BLaER1 treated with 17β-estradiol and CSF1 and Interleukin-3, amounts not matched to agents 10 nM and 100 nM (cell line): ENCODE measurements at regions not wholly inside any gene's neighbourhood (a gene's known extent, or its start where the extent isn't known, plus 50 kb on each side); places are given as distances from the start of the nearest gene placed in this dataset.

ENCODE experiments used
- H3K27ac ChIP-seq, 11 experiments: shearing (Covaris generic); formaldehyde crosslinking; 2 replicates each; pipeline ENCODE4 v1.8.1; 2022
- H3K27me3 ChIP-seq, 11 experiments: shearing (Covaris generic); formaldehyde crosslinking; 2 replicates each; pipeline ENCODE4 v1.8.1; 2022
- H3K36me3 ChIP-seq, 11 experiments: shearing (Covaris generic); formaldehyde crosslinking; 2 replicates each; pipeline ENCODE4 v1.8.1; 2022
- H3K4me1 ChIP-seq, 10 experiments: shearing (Covaris generic); formaldehyde crosslinking; 2 replicates each; pipeline ENCODE4 v1.8.1; 2022
- H3K4me2 ChIP-seq, 11 experiments: shearing (Covaris generic); formaldehyde crosslinking; 2 replicates each; pipeline ENCODE4 v1.8.1; 2022
- H3K4me3 ChIP-seq, 10 experiments: shearing (Covaris generic); formaldehyde crosslinking; 2 replicates each; pipeline ENCODE4 v1.8.1; 2022
- H3K9ac ChIP-seq, 11 experiments: shearing (Covaris generic); formaldehyde crosslinking; 2 replicates each; pipeline ENCODE4 v1.8.1; 2022
- H3K9me3 ChIP-seq, 11 experiments: shearing (Covaris generic); formaldehyde crosslinking; replicated peaks in 1 of 11; 2 replicates each; pipeline ENCODE4 v1.8.1; 2022
- H4K20me1 ChIP-seq, 11 experiments: shearing (Covaris generic); formaldehyde crosslinking; 2 replicates each; pipeline ENCODE4 v1.8.1; 2022
- Cebpa-rat ChIP-seq, 11 experiments: shearing (Covaris generic); IDR thresholded peaks; 2 replicates each; pipeline ENCODE4 v1.8.1; 2022

DNA sequence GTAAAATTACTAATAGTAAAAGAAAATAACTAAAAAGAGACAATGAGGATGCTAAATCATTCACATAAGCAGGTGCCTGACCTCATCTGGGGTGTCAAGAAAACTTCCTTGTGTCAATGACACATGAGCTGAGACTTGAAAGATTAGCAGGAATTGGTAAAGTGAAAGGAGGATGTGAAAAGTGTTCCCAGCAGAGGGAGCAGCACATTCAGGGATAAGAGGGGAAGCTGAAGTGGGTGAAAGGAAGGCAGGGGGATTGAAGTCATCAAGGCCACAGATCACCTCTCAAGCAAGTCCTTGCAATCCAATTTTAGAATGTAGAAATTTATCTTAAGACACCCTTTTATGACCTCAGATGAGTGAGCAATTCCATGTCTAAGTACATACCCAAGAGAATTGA, 60.2 kb upstream of the ACP3 start:
- Histone ChIP-seq H3K9me3 (no peaks in the 10 kb centered on the region), H3K4me2 (peak overlapping the region in 3 of 11 experiments; percentile 4 to 19 (median 6); a peak in 2 of 22 replicates), H3K27ac (peak overlapping the region in 2 of 11 experiments; percentile 7 to 12; a peak in 1 of 22 replicates), H3K27me3 (no peaks in the 10 kb centered on the region), H3K4me3 (no peak overlapping the region), H3K4me1 (peaks cover 16 to 50% (median 23%) of the 10 kb centered on the region in 10 experiments), H3K36me3 (no peaks in the 10 kb centered on the region), H3K9ac (no peak overlapping the region), H4K20me1 (no peaks in the 10 kb centered on the region)
- TF ChIP-seq Cebpa-rat (IDR thresholded peaks at IDR 0.05): no peak

DNA sequence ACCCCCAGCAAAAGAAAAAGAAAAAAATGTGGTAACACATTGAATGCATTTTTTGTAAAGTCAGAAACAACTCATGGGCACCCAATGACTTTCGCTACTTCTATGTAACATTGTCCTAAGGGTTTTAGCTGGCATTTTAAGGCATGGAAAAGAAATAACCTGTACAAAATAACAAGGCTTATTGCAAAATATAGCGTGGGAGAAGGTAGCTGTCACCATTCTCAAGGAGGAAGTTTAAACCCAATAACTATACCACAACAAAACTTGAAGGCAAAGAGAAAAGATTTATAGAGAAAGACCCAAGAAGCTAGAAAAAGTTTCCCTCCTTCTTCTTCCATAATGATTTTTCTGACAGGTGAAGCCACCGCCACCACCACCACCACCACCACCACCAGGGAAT, 55.7 kb upstream of the ACP3 start:
- no peaks in the 10 kb centered on the region for H3K27me3 ChIP-seq
- H3K9me3 ChIP-seq: peaks cover 0 to 7% (median 0%) of the 10 kb centered on the region in 11 experiments; a peak in 2 of 22 replicates
- H4K20me1 ChIP-seq: no peaks in the 10 kb centered on the region
- H3K4me1 ChIP-seq: peaks cover 0 to 40% (median 4%) of the 10 kb centered on the region in 10 experiments; a peak in 9 of 20 replicates
- no peak overlapping the region for H3K4me3 ChIP-seq
- H3K36me3 ChIP-seq: no peaks in the 10 kb centered on the region
- H3K9ac ChIP-seq: no peak overlapping the region
- no peak overlapping the region for H3K27ac ChIP-seq
- H3K4me2 ChIP-seq: peak overlapping the region in 4 of 11 experiments; percentile 39 to 65 (median 46); a peak in 8 of 22 replicates
- no peak for TF ChIP-seq Cebpa-rat (IDR thresholded peaks at IDR 0.05)

DNA sequence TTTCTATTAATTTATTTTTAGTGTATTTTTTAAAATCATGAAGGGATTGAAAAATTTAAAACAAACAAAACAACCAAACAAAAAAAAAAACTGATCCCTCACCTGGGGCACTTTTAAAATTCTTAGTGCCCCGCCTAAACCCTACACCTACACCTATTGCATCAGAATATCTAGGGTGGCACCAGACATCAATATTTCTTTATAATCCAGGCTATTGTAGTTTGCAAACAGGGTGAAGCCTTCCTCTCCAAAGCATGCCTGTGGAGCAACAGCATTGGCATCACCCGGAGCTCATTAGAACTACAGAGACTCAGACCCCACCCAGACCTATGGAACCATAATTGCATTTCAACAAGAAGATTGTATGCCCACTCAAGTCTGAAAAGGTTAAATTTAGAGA, 54.9 kb upstream of the ACP3 start:
- H3K4me2 ChIP-seq: peak overlapping the region in 2 of 11 experiments; percentile 50 to 65; a peak in 3 of 22 replicates
- no peak overlapping the region for H3K27ac ChIP-seq
- no peak for TF ChIP-seq Cebpa-rat (IDR thresholded peaks at IDR 0.05)

DNA sequence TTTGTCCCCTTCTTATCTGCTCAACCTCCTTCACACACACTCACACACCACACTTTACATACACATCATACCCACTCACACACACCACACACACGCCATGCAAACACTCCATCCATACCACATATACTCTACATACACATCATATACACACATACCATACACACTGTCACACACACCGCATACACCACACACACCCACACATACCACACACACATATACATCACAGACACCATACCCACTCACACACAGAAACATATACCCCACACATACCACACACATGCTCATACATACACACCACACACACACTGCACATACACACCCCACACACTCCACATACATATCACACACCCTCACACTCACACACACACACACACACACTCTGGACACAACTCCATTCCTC, 54.3 kb upstream of the ACP3 start:
- peaks cover 0 to 27% (median 1%) of the 10 kb centered on the region in 10 experiments; a peak in 8 of 20 replicates for H3K4me1 ChIP-seq
- no peak overlapping the region for H3K4me2 ChIP-seq
- H3K9me3 ChIP-seq: peaks cover 0 to 7% (median 0%) of the 10 kb centered on the region in 11 experiments; a peak in 2 of 22 replicates
- no peak for TF ChIP-seq Cebpa-rat (IDR thresholded peaks at IDR 0.05)
- no peaks in the 10 kb centered on the region for H4K20me1 ChIP-seq
- no peak overlapping the region for H3K9ac ChIP-seq
- no peak overlapping the region for H3K27ac ChIP-seq
- H3K27me3 ChIP-seq: no peaks in the 10 kb centered on the region
- no peak overlapping the region for H3K4me3 ChIP-seq
- no peaks in the 10 kb centered on the region for H3K36me3 ChIP-seq

More for the DNA sequence above, 54.9 kb upstream of the ACP3 start:
- Histone ChIP-seq H3K36me3 (no peaks in the 10 kb centered on the region), H3K9ac (no peak overlapping the region), H3K9me3 (peaks cover 0 to 7% (median 0%) of the 10 kb centered on the region in 11 experiments; a peak in 2 of 22 replicates), H3K27me3 (no peaks in the 10 kb centered on the region), H3K4me1 (peaks cover 0 to 32% (median 2%) of the 10 kb centered on the region in 10 experiments; a peak in 9 of 20 replicates), H4K20me1 (no peaks in the 10 kb centered on the region), H3K4me3 (no peak overlapping the region)

DNA sequence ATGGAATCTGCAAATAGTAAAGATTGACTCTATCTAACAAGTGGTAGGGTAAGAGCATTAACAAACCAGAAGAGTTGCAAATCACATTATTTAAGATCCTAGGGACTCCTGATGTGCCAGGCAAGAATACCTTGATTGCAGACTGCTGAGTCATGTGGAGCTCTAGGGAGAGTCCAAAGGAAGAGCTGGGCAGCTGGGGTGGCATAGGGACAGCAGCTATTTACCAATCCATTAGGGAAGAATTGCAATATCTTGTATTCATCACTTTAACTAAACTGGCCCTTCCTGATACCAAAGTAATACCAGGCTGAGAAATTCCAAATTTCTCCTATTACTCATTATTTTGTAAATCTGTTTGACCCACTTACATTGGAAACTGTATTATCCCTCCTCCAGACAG, 52.2 kb upstream of the ACP3 start:
- no peak overlapping the region for H3K9ac ChIP-seq
- H3K27ac ChIP-seq: no peak overlapping the region
- peaks cover 0 to 7% (median 0%) of the 10 kb centered on the region in 11 experiments; a peak in 2 of 22 replicates for H3K9me3 ChIP-seq
- H3K36me3 ChIP-seq: no peaks in the 10 kb centered on the region
- H3K27me3 ChIP-seq: no peaks in the 10 kb centered on the region
- H3K4me3 ChIP-seq: no peak overlapping the region
- TF ChIP-seq Cebpa-rat (IDR thresholded peaks at IDR 0.05): no peak
- H3K4me2 ChIP-seq: peak overlapping the region in 1 of 11 experiments; percentile 10; a peak in 2 of 22 replicates
- H3K4me1 ChIP-seq: peaks cover 0 to 24% (median 1%) of the 10 kb centered on the region in 10 experiments; a peak in 8 of 20 replicates
- H4K20me1 ChIP-seq: no peaks in the 10 kb centered on the region

DNA sequence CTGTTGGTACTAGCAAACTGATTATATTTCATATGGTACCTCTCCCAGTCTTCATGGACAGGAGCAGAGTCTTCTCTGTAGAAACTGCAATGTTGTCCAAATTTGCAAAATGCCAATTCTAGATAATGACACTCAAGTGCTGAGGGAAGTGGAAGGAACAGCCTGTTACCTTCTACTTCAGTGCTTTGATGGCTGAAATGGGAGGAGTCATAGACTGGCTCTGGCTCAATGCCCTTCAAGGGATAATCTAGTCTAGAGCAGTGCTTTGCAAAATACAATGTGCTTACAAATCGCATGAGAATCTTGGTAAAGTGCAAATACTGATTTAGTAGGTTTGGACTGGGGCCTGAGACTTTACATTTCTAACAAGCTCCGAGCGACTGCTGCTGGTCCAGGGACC, 51.7 kb upstream of the ACP3 start:
- Histone ChIP-seq H3K9ac (no peak overlapping the region), H3K4me3 (no peak overlapping the region), H3K36me3 (no peaks in the 10 kb centered on the region), H3K4me1 (peaks cover 0 to 24% (median 1%) of the 10 kb centered on the region in 10 experiments; a peak in 8 of 20 replicates), H3K27me3 (no peaks in the 10 kb centered on the region), H3K4me2 (peak overlapping the region in 1 of 11 experiments; percentile 10; a peak in 1 of 22 replicates), H3K9me3 (peaks cover 0 to 7% (median 0%) of the 10 kb centered on the region in 11 experiments; a peak in 2 of 22 replicates), H4K20me1 (no peaks in the 10 kb centered on the region), H3K27ac (no peak overlapping the region)
- no peak for TF ChIP-seq Cebpa-rat (IDR thresholded peaks at IDR 0.05)

DNA sequence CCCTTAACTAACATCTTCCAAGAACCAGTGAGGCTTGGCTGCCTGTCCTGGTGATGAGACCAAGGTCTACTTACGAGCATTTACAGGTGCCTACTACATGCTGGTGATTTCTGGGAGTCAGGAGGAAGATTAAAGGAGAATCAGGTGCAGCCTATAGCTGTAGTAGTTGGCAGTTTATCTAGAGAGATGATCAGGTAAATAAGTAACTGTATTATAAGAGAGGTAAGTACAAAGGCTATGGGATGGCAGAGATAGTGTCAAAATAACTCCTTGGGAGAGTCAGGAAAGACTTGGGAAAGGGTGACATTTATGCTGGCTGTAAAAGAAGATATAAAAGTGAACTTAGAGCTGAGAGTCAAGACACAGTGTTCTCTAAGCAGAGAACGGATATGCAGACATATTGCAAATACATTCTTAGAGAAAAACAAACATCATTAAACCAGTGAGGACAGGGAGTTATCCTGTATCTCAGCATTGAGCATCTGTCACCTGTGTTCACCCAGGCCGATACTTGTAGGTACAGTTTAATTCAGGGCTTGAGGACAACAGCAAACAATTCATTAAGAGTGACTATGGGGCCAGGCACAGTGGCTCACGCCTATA, 49.7 kb upstream of the ACP3 start:
- H3K4me2 ChIP-seq: no peak overlapping the region
- no peak overlapping the region for H3K27ac ChIP-seq
- no peak overlapping the region for H3K4me3 ChIP-seq
- H4K20me1 ChIP-seq: no peaks in the 10 kb centered on the region
- no peaks in the 10 kb centered on the region for H3K27me3 ChIP-seq
- peaks cover 0 to 7% (median 0%) of the 10 kb centered on the region in 11 experiments; a peak in 2 of 22 replicates for H3K9me3 ChIP-seq
- TF ChIP-seq Cebpa-rat (IDR thresholded peaks at IDR 0.05): no peak
- no peaks in the 10 kb centered on the region for H3K36me3 ChIP-seq
- H3K9ac ChIP-seq: no peak overlapping the region
- H3K4me1 ChIP-seq: peaks cover 0 to 10% (median 0%) of the 10 kb centered on the region in 10 experiments; a peak in 3 of 20 replicates
